Thoracic aorta (tissue), 2 donors: ENCODE measurements at regions not wholly inside any gene's neighbourhood (a gene's known extent, or its start where the extent isn't known, plus 50 kb on each side); places are given as distances from the start of the nearest gene placed in this dataset.
"Not testable (repeated sequence)": the region's sequence is repeated elsewhere in the genome, so short reads cannot be mapped to it uniquely, and the experiment has no call there.

Experiments
- ATAC-seq: fragments of 150-250 bp; one replicate; pipeline ENCODE4 v1.8.0; 2017; ENCODE audit warnings: low read depth; ENCODE audit not compliant: insufficient number of reproducible peaks, low FRiP score
- DNase-seq: peaks from one replicate; pipeline ENCODE4 v3.0.0-alpha.2; 2020; ENCODE audit warnings: low spot score
- H3K27ac ChIP-seq, 2 donors: fragments of 200-600 bp; sonication (generic); 1 replicate in 1 of 2; 2 replicates in 1 of 2; pipeline ENCODE4 v1.5.1; 2016; ENCODE audit warnings: mild to moderate bottlenecking in 2 of 2, moderate library complexity in 2 of 2
- H3K27me3 ChIP-seq: fragments of 200-600 bp; sonication (generic); replicated peaks from 2 replicates; pipeline ENCODE4 v1.6.0; 2016; ENCODE audit warnings: mild to moderate bottlenecking; ENCODE audit not compliant: insufficient read depth
- H3K36me3 ChIP-seq: fragments of 200-600 bp; sonication (generic); one replicate; pipeline ENCODE4 v1.5.1; 2016
- H3K4me1 ChIP-seq, 2 donors: fragments of 200-600 bp; sonication (generic); 1 replicate in 1 of 2; 2 replicates in 1 of 2; pipeline versions ENCODE4 v1.5.1 to v1.6.0; 2016; ENCODE audit warnings: low read depth in 2 of 2, mild to moderate bottlenecking in 1 of 2; ENCODE audit not compliant: control insufficient read depth in 1 of 2
- H3K4me3 ChIP-seq: fragments of 200-600 bp; sonication (generic); 2 replicates; pipeline ENCODE4 v1.5.1; 2016; ENCODE audit warnings: mild to moderate bottlenecking
- H3K9me3 ChIP-seq: fragments of 200-600 bp; sonication (generic); 2 replicates; pipeline ENCODE4 v1.5.1; 2016
- CTCF ChIP-seq: fragments of 200-600 bp; sonication (generic); IDR thresholded peaks from one replicate; pipeline ENCODE4 v1.5.1; 2019; ENCODE audit warnings: antibody characterized with exemption

GRCh38 chr20:63139356-63139755 is 76.6 kb downstream of the YTHDF1 start:
- H3K27me3 ChIP-seq: no peaks in the 10 kb centered on the region
- no peak overlapping the region for H3K4me3 ChIP-seq
- DNase-seq (no peak), ATAC-seq (no peak)
- TF ChIP-seq CTCF: no peak
- H3K9me3 ChIP-seq: no peaks in the 10 kb centered on the region
- H3K36me3 ChIP-seq: no peaks in the 10 kb centered on the region
- H3K4me1 ChIP-seq: no peaks in the 10 kb centered on the region
- no peak overlapping the region for H3K27ac ChIP-seq

- Histone ChIP-seq H3K4me3 (no peak overlapping the region), H3K27ac (no peak overlapping the region), H3K4me1 (no peaks in the 10 kb centered on the region), H3K9me3 (no peaks in the 10 kb centered on the region), H3K36me3 (no peaks in the 10 kb centered on the region), H3K27me3 (no peaks in the 10 kb centered on the region)
- ATAC-seq (no peak), DNase-seq (no peak)
- no peak for TF ChIP-seq CTCF
Measured at GRCh38 chr20:63138855-63139341, 77.0 kb downstream of the YTHDF1 start.

- Histone ChIP-seq H3K4me3 (no peak overlapping the region), H3K9me3 (no peaks in the 10 kb centered on the region), H3K27me3 (no peaks in the 10 kb centered on the region), H3K27ac (no peak overlapping the region), H3K4me1 (no peaks in the 10 kb centered on the region), H3K36me3 (no peaks in the 10 kb centered on the region)
- no peak for TF ChIP-seq CTCF
- no peak for ATAC-seq
- DNase-seq: no peak
Measured at GRCh38 chr20:63137851-63138415, 78.0 kb downstream of the YTHDF1 start.

GRCh38 chr20:63136296-63136695 is 79.6 kb downstream of the YTHDF1 start:
- no peak for TF ChIP-seq CTCF
- H3K4me1 ChIP-seq: no peaks in the 10 kb centered on the region
- H3K27ac ChIP-seq: no peak overlapping the region
- DNase-seq (no peak), ATAC-seq (no peak)
- H3K9me3 ChIP-seq: no peaks in the 10 kb centered on the region
- no peaks in the 10 kb centered on the region for H3K36me3 ChIP-seq
- H3K27me3 ChIP-seq: no peaks in the 10 kb centered on the region
- H3K4me3 ChIP-seq: no peak overlapping the region

GRCh38 chr20:63135411-63135810 is 80.5 kb downstream of the YTHDF1 start:
- no peak overlapping the region for H3K4me3 ChIP-seq
- H3K4me1 ChIP-seq: no peaks in the 10 kb centered on the region
- no peaks in the 10 kb centered on the region for H3K9me3 ChIP-seq
- no peak for TF ChIP-seq CTCF
- no peaks in the 10 kb centered on the region for H3K27me3 ChIP-seq
- H3K27ac ChIP-seq: no peak overlapping the region
- DNase-seq (no peak), ATAC-seq (no peak)
- H3K36me3 ChIP-seq: no peaks in the 10 kb centered on the region

GRCh38 chr20:63134711-63135361 is 81.1 kb downstream of the YTHDF1 start:
- DNase-seq, H3K4me3 ChIP-seq, ATAC-seq, H3K4me1 ChIP-seq, H3K27ac ChIP-seq, H3K36me3 ChIP-seq, H3K27me3 ChIP-seq, H3K9me3 ChIP-seq: not testable (repeated sequence)
